HEK293 (cell line): ENCODE measurements at regions not wholly inside any gene's neighbourhood (a gene's known extent, or its start where the extent isn't known, plus 50 kb on each side); places are given as distances from the start of the nearest gene placed in this dataset.

Experiments used
- TCF7L2 ChIP-seq: IDR thresholded peaks from 2 replicates; pipeline ENCODE4 v1.6.1; 2011; ENCODE audit warnings: low read depth, mild to moderate bottlenecking, inconsistent platforms, low read length, moderate library complexity, borderline replicate concordance
- ZNF121 ChIP-seq: fragments of 450-650 bp; formaldehyde crosslinking; IDR thresholded peaks from 2 replicates; pipeline ENCODE4 v1.5.1; 2016; ENCODE audit warnings: missing biosample characterization, missing genetic modification characterization
- TF ChIP-seq, protein P1 (sequence below): fragments of 450-650 bp; formaldehyde crosslinking; IDR thresholded peaks from 2 replicates; pipeline ENCODE4 v1.5.1; 2016; ENCODE audit warnings: missing biosample characterization, missing genetic modification characterization

DNA sequence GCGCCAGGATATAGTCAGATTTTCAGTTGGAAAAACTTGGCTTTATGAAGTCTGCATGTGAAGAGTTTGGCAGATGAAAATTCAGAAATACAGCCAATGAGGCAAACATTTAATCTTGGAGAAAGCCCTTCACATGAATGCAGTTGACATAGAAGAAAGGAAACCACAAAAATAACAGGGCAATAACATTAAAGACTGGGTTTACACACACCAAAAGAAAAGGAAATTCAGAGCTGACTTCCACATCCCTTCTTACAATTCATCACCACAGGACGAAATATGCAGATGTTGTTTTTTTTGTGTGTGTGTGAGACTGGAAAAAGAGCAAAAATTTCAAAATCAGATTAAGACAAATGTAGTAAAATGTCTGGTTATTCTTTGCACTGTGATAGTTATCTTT is 69.8 kb upstream of the HEY2 start:
- no peak for TF ChIP-seq ZNF121 (tag by site-specific recombination)
- TF ChIP-seq TCF7L2 = no peak
- TF ChIP-seq, protein P1, sequence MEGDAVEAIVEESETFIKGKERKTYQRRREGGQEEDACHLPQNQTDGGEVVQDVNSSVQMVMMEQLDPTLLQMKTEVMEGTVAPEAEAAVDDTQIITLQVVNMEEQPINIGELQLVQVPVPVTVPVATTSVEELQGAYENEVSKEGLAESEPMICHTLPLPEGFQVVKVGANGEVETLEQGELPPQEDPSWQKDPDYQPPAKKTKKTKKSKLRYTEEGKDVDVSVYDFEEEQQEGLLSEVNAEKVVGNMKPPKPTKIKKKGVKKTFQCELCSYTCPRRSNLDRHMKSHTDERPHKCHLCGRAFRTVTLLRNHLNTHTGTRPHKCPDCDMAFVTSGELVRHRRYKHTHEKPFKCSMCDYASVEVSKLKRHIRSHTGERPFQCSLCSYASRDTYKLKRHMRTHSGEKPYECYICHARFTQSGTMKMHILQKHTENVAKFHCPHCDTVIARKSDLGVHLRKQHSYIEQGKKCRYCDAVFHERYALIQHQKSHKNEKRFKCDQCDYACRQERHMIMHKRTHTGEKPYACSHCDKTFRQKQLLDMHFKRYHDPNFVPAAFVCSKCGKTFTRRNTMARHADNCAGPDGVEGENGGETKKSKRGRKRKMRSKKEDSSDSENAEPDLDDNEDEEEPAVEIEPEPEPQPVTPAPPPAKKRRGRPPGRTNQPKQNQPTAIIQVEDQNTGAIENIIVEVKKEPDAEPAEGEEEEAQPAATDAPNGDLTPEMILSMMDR (tag by site-specific recombination) = no peak
